A172 (cell line): ENCODE measurements at regions not wholly inside any gene's neighbourhood (a gene's known extent, or its start where the extent isn't known, plus 50 kb on each side); places are given as distances from the start of the nearest gene placed in this dataset.
"Not testable (repeated sequence)": the region's sequence is repeated elsewhere in the genome, so short reads cannot be mapped to it uniquely, and the experiment has no call there.

Experiments used
- DNase-seq: peaks from one replicate; pipeline ENCODE4 v3.0.0-alpha.2; 2015; ENCODE audit warnings: low spot score

DNA sequence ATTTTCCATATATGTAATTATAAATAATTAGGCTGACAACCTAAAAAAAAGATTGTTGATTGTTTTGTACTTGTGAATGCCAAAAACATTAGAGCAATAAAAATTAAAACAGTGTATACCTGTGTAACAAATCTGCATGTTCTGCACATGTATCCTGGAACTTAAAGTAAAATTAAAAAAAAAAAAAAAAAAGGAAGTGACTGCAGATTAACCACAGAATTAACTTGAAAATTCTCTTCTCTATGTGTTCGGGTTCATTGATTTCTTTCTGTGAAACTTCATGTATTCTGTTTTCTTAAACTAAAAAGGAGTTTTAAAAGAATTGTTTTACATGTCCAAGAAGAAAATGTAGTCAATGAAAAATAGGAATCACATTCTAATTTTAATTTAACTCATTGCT lies 95.7 kb downstream of the FASLG start:
- DNase-seq: no peak

DNA sequence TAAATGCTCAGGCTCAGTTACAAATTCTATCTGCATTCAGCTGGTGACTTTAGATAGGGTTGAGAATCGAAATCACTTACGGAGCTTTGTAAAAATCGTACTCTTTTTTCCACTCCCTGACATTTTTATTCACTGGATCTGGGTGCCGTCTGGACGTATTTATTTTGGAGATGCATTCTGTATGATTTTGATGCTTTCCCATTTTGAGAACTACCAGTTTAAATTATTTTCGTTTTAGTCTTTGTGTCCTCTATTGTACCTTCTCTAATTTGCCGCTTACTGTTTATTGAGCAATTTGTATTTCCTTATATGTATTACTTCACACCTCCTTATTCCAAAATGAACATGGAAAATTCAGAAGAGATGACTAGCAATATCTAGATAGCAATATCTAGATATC lies 96.2 kb downstream of the FASLG start:
- DNase-seq: no peak

DNA sequence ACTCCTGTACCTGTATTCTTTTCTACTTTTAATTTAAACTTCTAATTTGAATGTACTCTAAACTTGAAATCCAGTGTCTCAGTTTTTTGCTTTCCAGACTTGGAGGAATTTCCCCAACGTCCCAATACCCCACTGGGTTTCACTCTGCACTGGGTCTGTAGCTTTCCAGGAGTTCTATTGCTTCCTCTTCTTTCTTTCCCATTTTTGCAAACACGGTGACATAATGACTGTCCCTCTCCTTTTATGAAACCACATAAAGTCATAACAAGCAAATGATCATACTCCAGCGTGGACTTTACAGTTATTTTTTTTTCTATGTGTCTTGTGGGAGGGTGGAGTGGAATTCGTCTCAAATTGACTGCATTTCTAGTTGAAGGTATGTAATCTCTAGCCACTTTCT lies 97.1 kb downstream of the FASLG start:
- no peak for DNase-seq

DNA sequence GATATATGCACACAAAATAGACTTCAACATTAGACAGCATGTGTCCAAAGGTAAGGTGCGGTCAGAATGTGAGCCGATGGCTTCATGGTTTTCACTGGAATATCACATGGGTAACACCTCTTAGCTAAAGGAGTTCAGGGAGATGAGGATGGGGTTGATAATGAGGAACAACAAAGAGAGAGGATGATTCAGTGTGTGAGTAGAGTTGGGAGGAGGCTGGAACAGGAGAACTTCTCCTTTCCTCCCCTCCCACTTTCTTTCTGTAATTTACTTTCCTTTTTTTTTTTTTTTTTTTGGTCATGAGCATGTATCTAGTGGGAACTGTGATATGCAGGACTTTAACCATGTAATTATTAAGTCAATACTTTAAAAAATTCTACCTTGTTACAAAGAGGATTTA lies 99.4 kb downstream of the FASLG start:
- DNase-seq: no peak

DNA sequence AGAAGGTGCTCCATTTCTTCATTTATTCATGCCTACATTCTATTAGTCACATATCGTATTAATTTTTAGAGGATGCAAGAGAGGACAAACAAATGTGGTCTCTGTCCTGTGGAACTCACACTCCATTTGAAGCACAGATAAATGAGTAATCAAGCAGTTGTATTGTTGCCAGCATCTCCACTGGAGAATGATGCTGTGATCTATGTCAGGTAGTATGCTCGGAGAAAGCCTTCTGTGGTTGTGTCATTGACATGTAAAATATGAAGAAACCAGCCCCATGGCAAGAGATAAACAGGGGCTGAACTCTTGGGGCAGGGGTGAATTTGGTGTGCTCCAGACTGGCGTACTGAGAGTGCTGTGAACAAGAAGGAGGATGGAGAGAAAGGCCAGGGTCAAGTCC lies 101.2 kb downstream of the FASLG start:
- no peak for DNase-seq

DNA sequence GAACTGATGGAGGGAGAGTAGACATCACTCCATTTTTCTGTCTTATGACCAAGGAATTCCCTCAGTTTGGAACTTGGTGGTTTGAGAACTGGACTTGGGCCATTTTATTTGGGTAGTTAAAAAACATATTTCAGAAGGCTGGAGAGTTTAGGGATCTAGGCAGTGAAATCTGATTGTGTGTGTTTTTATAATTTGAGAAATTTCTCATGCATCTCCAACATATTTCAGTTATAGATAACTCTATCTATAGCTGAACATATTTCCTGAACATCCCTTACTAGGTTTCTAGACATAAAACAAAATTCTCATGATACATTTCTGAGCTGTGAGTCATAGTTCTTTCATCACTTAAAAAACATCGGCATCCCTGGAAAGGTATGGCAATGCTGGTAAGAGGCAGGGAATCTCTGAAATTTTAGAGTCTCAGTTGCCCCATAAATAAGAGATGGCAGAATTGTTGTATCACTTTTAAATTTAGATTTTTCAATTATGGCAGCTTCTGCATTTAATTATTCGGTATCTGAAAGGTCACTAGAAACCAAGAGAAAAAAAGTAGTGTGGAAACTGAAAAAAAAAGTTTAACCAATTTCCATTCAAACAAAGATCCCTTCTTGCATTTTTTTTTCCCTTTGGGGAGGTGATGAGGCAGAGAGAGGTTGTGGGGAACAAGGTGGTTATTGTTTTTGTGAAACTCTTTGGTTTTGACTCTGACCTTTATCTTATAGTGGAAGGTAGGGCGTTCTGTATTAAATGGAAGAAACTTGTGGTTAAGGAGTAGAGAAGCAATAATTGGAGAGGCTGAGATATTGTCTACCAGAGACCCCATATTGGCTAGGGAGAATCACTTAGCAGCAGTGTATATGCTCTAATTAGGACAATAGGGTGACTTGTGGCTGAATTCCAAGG lies 102.9 kb downstream of the FASLG start:
- peak; percentile 72 for DNase-seq

DNA sequence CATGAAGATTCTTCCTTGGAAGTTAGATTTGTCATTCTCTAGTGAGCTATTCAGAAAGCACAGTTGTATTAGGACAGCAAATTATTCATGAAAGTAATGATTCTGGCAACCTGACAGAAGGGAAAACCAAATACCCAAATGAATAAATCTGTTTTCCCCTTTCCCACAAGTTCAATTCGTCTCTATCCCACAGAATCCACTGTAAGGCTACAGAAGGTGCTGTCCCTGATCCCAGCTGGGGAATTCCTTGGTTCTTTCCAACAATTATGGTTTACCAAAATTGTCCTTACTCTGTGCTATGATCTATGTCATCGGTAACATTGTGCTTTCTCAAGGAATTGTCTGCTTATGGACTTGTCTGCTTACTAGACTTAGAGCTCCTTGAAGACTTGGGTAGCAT lies 104.2 kb downstream of the FASLG start:
- DNase-seq: no peak

DNA sequence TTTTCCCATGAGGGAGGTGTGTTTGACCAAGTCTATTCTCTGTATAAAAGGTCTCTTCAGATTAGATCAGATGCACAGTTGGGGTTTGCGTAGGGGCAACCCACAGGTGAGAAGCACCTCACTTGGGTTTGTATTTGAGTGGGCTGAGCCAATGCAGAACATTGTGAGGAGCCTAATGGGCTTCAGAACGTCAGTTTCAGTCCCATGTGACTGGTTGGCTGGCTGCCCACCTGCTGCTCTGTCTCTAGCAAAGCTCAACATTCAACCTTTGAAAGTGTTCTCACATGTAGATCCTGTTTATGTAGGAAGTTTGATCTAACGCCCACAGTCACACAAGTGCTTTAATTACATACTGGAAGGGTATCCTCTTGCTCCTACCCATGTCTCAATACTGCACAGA lies 105.5 kb downstream of the FASLG start:
- DNase-seq: no peak

DNA sequence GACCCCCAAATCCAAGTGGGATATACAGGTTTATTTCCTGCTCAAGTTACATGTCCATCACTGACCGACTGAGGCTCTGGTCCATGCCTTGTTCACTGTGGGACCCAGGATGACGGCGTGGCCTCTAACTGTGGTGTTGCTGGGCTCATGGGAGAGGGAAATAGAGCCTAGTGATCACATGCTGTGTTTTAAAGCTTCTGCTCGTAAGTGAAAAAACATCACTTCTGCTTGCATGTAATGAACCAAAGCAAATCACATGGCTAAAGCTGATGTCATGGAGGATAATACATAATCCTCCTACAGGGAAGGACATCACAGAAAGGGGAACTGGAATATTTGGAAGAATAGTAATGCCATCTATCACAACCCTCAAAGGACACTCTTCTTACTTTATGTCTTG lies 107.6 kb downstream of the FASLG start:
- no peak for DNase-seq

DNA sequence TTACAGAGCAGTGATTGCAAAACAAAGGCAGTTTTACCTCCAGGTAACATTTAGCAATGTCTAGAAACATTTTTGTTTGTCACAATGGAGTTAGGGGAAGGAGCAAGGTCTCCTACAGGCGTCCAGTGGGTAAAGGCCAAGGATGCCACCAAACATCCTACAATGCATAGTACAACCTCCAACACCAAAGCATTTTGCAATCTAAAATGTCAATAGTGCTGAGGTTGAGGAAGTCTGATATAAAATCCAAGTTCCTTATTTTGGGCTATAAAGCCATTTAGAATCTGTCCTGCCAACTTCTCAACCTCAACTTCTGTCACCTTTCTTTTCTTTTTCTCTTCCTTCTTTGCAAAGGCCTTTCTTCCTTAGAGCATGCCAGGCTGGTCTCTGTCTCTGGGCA lies 111.2 kb downstream of the FASLG start:
- no peak for DNase-seq

DNA sequence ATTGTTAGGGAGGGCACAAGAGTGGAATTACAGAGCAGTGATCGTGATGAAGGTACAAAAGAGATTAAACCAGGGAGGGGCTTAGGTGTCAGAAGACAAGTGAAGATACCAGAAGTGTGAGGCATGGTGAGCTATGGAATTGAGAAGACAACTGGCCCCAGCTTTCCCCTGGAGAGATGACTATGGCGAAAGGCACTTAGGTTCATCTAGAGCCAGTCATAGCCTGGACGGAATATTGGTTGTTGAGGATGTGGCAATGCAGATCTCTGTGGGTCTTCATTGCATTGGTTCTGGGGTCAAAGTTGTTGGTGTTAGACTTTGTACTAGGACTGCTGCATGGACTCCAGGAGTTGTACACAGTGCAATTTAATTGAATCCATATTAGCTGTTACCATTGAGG lies 115.7 kb downstream of the FASLG start:
- DNase-seq: no peak

DNA sequence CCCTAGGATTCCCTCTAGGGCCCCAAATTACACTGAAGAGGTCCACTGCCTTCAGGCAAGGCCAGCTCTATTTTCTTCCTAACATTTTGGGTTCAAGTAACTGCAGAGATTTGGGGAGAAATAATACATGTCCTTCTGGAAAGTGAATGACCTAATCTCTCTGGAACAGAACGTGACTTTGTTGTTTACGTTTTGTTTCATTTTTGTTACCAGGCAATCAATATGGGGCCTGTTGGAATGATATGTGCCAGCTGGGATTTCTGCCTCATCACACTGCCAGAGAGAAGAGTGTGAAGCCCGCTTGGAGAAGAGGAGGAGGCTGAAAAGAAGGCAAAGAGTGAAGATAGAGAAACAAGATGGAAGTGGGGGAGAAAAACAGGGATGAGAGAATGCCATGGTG lies 116.7 kb downstream of the FASLG start:
- no peak for DNase-seq

DNA sequence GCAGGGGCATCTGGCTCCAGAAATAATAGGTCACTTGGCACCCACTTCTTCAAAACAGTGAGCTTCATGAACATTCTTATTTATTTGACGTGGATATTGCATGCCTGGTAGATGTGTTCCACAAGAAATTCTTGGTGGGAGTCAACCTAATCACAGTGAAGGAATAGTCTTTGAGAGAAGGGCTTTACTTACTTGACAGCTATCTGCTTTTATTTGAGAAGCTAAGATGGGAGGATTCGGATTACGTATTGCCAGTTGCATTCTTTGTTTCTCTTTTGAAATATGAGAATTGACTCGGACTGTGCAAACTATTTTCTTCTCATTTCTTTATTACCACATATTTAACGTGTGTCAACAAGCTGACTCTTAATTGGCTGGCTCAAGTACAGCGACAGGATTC lies 117.2 kb downstream of the FASLG start:
- no peak for DNase-seq

DNA sequence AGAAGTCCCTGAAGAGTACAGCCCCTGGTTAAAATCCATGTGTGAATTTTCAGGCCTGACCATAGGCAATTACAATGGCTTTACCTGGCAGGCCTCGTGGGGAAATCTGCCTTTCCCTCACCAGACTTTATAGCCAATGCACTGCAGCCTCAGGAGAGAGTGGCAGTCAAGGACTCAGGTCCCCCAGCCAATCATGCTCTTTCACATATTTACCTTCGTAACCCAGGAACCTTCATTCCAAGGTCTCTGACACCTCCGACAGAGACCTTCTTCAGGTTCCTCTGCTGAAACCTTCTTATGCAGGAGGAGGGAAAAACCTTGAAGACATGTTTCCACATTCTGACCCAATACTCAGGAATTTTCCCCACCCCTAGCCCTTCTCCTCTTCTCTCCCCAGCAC lies 118.9 kb downstream of the FASLG start:
- DNase-seq: no peak

DNA sequence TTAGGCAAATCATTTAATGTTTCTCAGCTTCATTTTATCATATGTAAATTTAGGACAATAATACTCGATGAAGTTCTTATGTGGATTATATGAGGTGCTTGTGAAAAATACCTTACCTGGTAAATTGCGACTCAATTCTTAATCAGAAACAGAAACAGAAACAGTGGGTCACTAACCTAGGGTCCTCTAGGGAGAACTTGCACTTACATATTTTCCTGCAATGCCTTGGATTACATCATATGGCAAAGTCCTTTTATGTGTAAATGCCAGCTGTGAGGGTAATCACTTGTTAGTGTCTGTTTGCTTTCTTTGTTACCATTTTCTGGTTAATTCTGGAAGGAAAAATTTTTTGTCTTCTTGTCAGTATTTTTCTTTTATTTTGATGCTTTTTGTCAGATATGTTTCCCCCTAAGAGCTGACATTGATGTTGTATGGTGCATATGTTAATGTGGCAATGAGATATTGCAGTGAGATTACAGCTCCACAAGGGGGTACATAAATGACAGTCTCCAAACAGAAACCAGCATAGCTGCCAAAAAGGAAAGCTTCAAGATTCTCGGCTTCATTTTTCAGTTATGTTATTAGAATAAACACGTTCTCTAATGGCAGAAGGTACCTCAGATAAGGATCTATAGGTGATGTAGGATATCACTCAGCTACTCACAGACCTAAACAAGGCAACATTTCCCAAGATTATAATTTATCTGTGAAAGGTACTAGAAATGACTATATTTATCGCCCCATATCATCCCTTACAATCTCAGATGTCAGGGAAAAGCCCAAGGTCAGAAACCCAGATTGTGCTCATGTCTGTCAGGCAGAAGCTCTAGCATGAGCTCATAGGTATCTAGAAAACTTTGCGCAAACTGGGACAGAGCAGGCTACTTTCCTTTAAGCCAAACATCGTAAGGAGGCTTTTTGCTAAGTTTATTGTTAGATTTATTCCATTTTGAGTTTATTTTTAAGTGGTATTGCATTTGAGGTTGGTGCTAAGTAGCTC lies 119.9 kb downstream of the FASLG start:
- no peak for DNase-seq

DNA sequence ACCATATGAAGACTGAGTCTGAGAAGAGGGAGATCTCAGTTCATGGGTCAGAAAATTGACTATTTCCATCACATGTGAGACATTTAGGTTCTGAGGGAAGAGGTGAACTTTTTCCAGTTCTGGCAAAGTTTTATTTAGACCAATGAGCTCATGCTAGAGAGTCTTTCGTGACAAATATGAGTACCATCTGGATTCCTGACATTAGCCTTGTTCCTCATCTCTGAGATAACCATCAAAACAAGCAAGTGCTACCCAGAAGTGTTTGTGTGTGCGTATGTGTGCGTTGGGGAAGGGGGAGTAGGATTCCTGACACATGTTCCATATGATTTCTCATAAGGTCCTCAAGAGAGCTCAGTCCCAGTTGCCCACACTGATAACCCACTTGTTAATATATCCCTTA lies 120.6 kb downstream of the FASLG start:
- no peak for DNase-seq

DNA sequence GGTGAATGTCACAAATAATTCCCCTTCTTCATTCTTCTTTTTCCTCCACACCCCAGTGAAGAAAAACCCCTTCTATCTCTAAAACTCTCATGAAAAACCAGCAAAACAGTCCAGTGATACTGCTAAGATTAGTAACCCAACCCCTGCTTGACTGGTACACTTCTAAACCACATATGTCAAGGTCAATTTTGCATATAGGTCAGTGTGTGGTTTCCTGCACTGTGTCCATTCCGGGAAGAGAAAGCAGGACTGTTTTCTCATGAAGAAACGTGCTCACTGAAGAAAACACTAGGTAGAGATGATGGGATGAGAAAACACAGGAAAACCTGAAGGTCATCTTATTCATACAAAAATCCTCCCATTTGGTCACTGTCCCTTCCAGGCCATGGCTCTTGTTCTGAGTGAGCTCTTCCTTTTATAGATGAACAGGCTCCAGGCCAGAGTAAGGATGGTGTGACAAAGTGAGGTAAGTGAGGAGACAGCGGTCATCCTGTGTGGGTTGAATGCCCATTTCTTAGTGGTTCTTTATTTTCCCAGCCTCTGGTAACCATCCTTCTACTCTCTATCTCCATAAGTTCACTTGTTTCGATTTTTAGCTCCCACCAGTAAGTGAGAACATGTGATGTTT lies 122.7 kb downstream of the FASLG start:
- no peak for DNase-seq

DNA sequence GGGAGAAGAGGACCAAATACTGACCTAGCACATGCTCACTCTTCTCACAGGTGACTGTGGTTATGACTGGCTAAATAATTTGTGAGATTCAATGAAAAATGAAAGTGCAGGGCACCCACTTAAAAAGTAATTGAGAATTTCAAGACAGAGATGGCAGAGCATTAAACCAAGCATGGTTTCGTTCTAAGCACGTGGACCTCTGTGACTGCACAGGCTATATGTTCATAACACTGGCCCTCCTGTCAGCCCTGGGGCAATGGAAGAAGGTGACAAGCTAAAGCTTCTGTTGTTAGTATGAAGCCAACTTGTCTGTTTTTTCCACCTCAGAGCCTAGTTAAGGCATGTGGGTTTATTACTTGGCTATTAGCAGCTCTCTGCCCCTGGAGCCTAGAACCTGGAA lies 130.9 kb downstream of the FASLG start:
- no peak for DNase-seq

DNA sequence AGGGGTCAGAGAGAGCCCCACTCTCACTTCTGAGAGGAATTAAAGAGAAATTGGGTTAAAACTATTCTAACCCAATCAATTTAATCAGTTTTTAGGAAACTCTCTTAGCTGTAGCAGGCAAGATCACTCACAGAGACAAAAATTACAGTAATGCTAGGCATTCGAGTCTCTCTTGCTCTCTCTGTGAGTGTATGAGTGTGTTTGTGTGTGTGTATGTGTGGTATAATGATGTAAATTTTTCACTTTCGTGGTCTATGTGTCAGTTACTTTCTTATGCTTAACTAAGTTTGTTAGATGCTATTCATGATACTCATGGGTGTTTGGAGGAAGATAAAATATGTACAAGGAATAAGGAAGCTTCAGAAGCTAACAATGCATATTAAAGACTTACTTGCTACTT lies 131.3 kb downstream of the FASLG start:
- no peak for DNase-seq

DNA sequence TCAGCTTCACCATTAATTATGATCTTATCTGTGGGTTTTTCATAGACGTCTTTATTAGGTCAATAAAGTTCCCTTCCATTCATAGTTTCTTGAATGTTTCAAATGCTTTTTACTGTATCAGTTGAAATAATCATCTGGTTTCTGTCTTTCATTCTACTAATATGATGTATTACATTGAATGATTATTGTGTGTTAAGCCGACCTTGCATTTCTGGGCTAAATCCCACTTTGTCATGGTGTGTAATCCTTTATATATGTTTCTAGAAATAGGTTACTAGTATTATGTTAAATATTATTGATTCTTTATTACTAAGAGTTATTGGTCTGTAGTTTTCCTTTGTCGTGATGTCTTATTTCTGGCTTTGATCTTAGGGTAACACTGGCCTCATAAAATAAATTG lies 134.9 kb downstream of the FASLG start:
- no peak for DNase-seq

DNA sequence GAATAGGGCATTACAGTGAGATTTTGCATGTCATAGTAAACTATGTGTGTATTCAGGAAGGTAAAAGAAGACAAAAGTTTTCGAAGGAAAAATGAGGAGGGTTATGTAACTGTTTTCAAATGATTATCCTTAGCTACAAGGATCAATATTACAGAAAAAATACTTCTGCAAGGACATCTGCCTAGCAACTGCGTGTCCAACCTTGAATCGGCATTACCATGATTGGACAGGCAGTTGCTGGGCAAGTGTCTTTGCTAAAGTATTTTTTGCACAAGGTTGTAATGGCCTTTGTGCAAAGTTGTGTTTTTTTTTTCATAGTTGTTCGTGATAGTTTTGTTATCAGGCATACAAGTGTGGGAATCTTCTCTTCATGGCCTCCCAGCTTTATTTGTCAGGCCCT lies 136.8 kb downstream of the FASLG start:
- no peak for DNase-seq

DNA sequence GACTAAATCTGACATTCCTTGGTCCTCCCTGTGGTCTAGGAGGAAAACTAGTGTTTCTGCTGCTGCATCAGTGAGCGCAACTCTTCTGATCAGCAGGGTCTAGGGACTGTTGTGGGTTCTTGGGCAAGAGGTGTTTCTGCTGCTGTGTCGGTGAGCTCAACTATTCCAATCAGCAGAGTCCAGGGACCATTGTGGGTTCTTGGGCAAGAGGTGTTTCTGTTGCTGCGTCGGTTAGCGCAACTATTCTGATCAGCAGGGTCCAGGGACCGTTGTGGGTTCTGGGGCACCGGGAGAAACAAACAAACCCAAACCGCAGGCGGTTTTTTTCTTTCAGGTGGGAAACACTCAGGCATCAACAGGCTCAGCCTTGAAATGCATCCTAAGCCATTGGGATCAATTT lies 140.9 kb downstream of the FASLG start:
- not testable (repeated sequence) for DNase-seq
